GM19372 (cell line): ENCODE measurements at regions not wholly inside any gene's neighbourhood (a gene's known extent, or its start where the extent isn't known, plus 50 kb on each side); places are given as distances from the start of the nearest gene placed in this dataset.
"Not testable (repeated sequence)": the region's sequence is repeated elsewhere in the genome, so short reads cannot be mapped to it uniquely, and the experiment has no call there.

ENCODE experiments used
- ATAC-seq: cut with Tn5 transposase; IDR thresholded peaks from one replicate; pipeline ENCODE4 v1.9.1; 2021; ENCODE audit warnings: mild to moderate bottlenecking, low read depth, moderate library complexity; ENCODE audit not compliant: unreplicated experiment

DNA sequence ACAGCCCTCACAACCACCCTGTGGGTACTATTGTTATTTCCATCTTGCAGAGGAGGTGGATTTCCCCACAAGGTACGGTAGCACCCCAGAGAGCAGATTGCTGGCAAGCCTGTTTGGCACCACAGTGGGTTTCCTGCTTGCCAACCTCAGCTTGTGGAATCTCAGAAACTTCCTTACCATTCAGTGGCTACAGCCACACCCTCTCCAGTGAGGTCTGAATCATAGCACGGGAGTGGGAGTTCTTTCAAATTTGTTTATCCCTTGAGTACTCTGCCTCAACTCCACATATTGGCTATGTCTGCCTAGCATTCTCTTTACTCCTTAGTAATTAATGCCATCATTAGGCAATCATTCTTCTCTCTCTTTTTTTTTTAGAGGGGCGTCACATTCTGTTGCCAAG, 162.1 kb downstream of the PTPRU start:
- ATAC-seq, result no peak

DNA sequence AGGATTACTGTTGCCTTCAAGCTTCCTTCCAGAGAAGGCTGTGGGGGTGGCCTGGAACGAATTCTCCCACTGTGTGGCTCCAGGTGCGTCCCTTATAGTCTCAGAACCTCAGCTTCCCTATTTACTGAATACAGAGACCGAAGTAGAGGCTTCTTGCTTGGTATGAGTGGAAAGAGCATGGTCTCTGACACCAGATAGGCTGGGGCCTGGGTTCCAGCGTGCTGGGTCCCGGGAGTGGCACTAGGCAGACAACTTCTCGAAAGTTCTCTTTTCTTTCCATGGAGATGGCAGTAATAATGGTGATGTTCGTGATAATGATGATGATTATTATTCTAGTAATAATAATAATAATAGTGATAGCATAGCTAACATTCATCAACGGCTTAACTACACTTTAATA, 161.7 kb downstream of the PTPRU start:
- ATAC-seq, result no peak

DNA sequence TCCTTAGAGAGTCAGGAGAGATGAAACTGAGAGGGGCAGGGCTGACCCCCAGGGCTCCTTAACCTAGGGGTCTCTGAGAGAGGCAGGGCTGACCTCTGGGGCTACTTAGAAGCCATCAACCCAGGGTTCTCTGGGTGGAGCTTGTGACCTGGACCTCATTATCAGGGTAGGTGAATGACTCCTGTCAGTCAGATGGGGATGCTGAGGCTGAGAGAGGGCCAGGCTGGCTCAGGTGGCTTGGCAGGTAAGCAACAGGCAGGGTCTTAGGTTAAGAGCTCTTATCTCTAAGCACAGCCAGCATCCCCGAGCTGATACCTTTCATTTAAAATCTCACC, 160.9 kb downstream of the PTPRU start:
- ATAC-seq, result no peak

DNA sequence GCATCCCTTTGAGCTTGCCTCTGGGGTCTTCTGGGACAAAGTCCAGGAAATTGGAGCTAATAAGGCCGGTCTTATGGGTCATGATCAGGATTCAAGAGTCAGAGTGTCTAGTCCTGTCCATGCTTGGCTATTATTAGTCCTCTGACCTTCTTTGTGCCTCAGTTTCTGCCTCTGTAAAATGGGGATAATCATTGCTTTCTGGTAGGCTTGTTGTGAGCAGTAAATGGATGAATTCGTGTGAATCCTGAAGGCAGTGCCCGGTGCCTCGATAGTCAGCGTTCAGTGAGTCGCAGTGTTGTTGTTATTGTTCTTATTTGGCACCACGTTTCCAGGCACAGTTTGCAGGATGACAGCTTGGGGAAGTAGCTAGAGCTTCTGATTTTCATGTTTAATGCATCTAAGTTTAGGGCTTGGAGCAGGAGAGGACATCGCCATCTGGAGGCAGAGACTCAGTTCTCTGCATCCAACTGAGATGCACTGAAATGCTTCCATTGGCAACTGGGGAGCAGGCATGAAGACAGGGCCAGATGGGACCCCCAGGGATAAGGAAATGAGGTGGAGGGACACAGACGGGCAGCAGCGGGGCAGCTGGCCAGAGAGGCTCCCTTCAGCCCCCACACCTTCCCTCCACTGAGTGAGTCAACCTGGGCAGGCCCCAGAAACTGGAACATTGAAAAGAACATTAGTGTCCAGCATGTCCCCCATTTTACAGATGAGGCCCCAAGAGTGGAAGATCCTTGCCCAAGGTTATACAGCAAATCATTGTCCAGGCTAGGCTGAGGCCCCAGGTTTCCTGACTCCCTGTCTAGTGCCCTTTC, 160.3 kb downstream of the PTPRU start:
- no peak for ATAC-seq

DNA sequence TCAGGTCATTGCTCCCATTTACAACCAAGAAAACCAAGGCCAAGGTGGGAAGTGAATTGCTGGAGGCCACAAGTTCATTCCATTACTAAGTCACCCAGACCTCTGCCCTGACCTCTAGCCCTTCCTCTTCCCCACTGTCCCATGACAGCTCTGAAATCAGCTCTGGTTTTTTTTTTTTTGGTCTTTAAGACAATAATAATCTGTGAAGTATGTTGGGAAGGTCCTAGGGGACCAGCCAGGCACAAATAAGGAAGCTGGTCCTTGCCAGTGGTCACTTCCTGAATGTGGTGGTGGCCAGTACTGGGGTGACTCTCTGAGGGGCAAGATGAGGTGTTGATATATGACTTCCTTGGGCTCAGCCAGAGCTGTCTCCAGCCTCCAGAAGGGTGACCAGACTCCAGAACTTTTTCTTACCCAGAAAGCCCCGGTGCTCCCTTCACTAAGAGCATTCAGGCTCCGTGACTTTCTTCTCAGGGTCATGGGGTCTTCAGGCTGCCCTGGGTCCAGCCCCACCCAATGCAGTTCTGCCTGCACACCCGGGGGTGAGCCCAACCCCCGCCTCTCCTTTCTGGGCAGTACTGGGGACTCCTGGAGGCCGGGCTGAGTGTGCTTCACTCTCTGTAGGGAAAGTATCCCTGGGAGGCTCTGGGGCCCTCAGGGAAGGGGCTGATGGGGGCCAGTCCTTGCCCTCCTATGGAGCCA, 159.6 kb downstream of the PTPRU start:
- no peak for ATAC-seq

DNA sequence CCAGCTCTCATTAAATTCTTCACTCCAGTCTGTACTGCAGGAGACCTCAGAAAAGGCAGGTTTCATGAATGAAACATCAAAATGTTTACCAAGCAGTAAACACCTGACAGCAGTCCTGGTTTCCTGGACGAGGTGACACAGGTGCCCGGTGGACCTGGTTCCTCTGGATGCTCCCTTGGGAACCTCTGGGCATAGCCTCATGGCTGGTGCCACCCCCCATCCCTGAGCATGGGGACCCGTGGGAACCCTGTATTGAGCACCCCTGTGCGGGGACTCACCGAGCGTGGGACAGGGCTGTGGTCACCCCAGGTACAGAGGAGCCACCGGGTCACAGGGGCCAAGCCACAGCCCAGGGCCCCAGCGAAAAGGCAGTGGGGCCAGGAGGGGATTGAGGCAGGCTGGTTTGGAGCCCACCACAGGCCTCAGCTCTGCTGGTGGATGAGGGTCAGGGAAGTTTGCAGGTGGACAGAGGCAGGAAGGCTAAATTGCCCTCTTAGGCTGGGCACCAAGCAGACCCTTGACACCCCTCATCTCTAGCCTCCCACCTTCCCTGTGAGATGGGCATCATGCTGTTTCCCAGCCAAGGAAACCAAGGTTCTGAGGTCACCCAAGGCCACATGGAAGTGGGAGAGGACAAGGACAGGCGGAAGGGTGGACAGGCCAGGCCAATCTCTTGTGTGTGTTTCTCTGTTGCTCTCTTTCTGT, 158.4 kb downstream of the PTPRU start:
- ATAC-seq, result no peak

DNA sequence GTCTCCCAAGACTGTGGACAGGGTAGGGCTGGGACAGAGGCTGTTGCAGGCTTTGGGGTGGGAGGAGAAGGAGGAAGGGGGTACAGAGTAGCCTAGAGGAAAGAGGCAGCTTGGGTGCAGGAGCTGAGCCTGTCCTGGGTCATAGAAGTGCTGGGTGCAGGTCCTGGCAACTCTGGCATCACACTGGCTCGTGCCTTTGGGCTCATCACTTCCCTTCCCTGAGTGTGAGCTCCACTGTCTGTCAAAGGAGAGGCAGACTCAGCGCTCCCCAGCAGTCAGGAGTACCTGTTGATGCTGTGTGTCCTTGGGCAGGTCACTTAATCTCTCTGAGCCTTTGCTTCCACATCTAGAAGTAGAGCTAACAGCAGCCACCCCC, 157.1 kb downstream of the PTPRU start:
- ATAC-seq, result no peak

DNA sequence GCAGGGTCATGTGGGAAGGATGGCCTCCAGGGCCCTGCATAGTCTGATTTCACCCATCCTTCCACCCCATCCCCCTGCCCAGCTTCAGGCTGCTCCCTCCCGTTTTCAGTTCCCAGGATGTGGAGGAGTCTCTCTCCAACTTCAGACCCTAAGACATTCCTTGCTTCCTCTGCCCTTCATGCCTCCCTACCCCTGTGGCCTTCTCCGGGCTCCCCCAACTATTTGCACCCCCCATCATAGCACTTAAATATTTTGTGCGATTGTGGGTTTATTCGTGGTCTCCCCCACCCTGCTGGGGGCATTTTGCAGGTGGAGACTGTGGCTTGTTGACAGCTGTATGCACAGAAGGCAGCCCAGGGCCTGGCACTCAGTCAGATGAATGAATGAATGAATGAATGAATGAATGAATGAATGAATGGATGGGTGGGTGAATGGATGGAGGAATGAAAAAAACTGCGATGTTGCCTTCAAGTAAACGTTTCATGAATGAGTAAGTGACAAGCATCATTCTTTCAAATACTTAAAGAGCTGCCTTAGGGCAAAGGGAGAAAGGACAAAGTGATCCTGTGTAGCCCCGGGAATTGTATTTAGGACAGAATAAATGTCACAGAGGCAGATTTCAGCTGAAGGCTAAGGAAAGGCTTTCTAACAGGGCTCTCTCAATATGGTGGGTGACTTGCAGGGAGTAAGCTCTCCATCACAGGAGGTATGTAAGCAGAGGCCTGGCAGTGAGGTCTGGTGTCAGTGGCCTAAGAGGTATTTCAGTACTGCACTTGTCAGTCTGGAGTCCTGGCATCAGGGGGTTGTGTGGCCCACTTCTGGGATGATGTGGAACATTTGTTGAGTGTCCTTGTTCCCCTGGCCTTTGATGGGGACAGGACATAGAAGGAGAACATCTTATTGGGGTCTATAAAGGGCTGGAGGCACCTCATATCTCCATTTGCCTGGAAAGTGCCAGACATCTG, 156.4 kb downstream of the PTPRU start:
- ATAC-seq, result no peak

DNA sequence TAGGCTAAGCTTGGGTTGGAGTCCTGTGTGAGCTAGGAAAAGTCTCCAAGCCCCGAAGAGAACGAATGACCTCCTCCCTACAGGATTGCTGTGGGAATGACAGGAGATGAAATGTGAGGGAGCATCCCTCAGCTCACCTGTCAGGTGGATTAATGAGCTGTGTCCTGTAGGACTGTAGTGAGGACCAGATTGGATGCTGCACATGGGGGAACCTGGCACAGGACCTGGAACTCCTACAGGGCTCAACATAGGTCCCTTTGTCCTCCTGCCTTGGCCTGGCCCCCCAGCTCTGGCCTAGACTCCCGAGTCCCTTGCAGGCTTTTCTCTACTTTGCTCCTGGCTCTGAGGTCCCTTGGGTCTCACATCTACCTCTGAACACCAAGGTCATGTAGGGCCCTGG, 155.7 kb downstream of the PTPRU start:
- no peak for ATAC-seq

DNA sequence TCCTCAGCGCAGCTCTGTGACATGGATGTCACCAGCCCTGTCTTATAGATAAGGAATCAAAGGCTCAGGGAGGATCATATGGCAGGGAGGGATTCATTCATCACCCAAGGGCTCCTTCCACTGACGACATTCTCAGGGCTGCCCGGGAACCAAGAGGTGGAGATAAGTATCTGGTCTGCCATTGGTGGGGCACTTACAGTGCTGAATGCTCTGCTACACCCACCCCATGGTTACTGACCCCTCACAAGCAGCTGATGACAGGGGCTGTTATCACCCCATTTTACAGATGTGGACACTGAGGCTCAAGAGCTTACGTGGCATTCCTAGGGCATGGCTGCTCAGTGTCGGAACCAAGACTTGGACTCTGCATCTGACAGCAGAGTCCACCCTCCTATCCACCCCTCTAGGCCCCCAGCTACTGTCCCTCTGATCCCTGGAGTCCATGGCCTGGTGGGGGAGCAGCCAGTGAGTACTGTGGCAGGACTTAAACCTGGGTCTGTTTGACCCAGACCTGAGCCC, 155.1 kb downstream of the PTPRU start:
- no peak for ATAC-seq

DNA sequence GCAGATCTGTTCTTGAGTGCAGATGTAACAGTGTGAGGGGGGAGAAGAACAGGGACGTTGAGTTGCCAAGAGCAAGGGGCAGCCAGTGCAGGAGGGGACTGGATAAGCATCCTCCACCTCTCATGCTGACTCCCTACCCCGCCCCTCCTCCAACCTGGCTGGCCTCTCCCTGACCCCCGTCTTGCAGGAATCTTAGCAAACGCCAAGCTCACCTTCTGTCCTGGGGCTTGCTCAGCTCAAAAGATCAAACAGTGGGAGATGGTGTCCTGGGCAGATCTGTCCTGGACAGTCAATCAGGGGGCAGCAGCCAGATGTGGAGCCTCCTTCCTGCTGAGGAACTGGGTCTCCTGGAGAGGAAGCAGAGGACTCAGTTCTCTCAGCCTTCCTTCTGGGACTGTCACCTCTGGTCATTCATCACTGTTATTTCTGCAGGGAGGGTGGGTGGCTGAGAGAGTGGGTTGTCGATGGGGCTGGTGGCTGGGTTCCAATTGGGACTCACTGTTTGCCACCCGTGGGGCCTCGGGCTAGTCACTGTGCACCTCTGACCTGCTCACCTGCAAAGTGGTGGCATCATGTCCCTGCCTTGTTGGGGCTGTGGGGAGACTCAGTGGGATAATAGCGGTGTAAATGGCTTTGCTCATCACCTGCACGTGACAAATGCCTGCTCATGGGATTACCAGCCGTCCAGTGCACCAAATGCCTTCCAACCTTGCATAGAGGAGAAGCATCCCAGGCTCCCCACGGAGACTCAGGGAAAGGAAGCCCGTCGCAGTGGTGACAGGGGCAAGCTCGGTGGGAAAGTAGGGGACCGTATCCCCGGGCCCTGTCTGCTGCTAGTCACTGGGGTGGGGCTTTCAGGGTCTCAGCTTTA, 154.4 kb downstream of the PTPRU start:
- no peak for ATAC-seq

DNA sequence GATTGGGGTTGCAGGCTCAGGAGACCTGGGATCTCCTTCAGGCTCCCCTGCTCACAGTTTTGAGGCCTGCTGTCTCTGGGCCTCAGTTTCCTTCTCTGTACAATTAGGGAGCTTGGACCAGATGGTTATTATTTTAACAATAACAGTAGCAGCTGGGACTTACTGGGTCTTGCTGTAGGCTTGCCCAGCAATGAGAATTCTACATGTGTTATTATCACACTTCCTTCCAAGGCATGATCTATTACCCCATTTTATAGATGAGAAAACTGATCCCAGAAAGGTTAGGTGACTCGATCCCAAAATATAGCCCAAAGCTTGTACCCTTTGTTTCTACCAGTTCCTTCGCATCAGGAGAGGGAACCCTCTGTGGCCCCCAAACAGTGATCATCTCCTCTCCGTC, 153.8 kb downstream of the PTPRU start:
- no peak for ATAC-seq

DNA sequence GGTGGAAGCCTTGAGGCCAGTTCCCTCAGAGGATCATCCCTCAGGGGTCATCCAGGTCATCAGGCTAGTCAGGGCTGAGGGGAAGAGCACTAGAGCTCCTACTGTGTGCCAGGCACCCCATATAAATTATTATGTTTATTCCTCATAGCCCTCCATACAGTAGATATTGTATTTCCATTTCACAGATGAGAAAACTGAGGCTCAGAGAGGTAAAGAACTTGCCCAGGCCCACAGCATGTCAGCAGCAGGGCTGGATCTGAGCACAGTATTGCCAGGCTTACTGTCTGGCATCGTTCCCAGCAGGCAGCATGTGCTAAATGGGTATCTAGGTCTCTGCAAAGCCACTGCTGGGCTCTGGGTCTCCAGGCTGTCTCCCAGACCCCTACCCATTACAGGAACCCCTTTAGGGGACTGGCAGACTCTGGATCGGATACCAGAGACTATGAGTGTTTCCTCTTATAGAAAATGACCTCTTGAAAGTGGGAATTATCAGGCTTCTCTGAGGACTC, 153.3 kb downstream of the PTPRU start:
- no peak for ATAC-seq

DNA sequence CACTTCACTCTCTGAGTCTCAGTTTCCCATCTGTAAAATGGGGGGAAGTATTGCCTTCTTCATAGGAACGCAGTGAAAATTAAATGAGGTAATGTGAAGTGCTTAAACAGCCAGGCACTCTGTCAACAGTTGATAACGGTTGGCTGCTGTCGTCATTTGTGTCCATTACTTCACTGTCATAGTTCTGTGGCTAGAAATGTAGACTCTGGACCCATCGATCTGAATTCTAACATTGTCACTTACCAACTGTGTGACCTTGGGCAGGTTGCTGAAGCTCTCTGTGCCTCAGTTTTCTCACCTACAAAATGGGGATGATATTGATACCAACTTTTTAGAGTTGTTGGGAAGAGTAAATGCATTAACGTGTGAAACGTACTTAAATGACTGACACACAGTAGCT, 152.6 kb downstream of the PTPRU start:
- no peak for ATAC-seq

DNA sequence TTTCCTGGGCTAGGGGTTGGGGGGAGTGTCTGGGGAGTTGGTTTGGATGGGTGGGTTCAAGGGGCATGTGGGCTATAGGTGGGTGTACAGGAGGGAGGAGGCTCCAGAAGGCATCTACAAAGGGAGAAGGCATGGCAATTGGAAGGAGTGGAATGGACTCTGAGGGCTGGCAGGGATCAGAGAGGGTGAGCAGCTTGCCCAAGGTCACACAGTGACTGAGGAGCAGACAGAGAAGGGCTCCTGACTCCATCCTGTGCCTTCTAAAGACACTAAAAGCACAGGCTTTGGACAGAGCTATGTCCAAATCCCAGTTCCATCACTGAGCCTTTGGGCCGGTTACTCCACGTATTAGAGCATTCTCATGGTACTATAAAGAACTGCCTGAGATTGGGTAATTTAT, 151.8 kb downstream of the PTPRU start:
- ATAC-seq, result no peak

DNA sequence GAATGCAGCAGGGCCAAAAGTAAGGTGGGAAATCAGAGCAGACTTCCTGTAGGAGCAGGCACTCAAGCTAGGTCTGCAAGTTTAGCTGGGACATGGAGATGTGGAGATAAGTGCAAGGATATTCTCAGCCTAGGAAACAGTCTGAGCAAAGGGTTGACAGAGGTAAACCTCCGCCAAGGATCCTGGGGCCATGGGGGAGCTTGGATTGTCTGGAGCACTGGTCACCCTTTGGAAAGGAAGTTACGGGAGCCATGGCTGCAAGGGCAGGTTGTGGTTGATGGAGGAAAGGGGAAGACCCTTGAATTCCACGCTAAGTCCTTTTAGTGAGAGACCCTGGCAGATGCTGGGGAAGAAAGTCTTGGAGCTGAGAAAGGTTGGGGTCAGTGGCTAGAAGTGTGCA, 150.9 kb downstream of the PTPRU start:
- no peak for ATAC-seq

DNA sequence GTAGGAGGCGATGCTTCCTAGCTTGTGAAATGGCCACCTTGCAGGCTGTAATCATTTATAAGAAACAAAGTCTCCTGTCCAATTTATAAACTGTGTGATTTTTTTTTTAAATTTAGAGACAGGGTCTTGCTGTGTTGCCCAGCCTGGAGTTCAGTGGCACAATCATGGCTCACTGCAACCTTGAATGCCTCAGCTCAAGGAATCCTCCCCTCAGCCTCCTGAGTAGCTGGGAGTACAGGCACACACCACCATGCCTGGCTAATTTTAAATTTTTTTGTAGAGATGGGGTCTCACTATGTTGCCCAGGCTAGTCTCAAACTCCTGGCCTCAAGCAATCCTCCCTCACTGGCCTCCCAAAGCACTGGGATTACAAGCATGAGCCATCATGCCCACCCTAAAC, 150.1 kb downstream of the PTPRU start:
- ATAC-seq, result not testable (repeated sequence)

DNA sequence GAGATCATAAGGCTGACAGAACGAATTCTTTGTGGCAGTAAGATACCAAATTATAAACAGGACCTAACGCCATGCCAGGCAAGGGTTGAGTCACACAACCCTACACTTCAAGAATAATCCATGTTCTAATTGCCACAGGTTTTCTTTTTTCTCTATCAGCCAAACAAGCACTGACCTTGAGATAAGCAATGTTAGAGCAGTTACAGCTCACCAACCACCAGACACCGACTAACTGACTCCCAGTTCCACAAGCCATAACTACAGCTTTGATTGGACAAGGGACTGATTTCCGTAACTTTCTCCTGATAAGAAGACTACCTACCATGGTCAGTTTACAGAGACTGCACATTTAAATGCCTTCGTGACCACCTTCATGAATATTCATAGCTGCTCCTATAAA, 149.6 kb downstream of the PTPRU start:
- no peak for ATAC-seq

DNA sequence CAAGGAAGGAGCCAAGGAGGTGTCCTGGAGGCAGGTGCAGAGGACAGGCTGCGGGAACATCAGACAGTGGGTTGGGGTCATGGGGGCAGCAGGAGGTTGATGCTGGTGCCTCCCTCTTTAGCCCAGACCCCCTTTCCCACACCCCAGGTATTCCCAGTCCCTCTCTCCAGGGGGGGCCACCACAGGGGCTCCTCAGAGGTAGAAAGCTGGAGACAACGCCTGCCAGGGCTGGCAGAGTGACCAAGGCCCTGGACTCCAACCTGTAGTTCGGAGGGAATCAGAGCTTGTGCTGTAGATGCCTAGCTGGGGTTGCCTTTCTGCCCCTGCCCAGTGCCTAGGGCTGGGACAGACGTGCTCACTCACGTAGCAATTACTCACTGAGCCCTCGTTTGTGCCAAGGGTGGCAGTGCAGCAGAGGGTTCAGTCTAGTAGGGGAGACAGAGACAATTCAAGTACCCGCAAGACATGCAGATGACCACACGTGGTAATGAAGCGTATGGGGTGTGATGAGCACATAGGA, 148.2 kb downstream of the PTPRU start:
- ATAC-seq, result no peak
